ENCODE measurements at regions not wholly inside any gene's neighbourhood (a gene's known extent, or its start where the extent isn't known, plus 50 kb on each side); places are given as distances from the start of the nearest gene placed in this dataset.

DNA sequence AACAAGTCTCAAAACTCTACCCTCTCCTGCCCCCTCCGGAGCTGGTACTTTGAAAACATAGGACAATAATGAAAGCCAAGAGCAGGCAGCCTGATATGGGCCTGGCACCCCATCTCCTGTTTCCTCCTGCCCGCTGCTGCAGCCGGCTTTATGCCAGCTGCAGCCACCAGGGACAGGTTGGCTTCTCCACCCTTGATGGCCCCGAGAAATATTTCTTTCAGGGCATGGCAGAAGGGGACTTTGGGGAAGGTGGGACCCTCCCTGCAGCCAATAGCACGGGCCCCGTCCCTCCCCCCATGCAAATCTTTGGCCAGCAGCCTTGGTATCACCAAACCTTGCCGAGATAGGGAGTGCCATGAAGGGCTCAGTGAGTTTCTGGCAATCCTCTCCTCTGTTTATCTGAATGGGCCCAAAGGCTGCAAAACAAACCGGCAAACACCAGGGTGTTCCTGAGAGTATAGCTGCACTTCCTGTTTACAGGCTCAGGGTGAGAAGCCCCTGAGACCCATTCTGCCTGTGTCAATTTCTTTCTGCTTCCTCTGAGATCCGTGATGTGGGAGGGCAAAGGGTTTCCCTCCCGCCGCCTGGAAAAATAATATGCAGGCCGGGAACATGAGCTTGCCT is 73.4 kb upstream of the BOD1 start:
- no peak for DNase-seq

DNA sequence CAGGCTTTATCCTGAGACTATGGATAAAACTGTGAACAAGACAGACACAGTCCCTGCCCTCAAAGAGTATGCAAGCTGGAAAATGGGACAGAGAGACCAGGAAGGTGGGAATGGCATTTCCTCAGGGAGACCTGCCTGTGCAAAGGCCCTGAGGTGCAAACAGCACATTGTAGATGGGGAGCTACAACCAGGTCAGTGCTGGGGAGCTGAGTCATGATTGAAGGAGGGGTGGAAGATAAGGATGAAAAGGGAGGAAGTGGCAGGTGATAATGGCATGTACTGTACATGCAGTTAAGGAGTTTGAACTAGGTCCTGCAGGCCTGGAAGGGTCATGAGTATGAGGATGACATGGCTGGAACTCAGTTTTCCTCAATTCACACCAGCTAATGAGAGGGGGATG is 75.5 kb upstream of the BOD1 start:
- no peak for DNase-seq

DNA sequence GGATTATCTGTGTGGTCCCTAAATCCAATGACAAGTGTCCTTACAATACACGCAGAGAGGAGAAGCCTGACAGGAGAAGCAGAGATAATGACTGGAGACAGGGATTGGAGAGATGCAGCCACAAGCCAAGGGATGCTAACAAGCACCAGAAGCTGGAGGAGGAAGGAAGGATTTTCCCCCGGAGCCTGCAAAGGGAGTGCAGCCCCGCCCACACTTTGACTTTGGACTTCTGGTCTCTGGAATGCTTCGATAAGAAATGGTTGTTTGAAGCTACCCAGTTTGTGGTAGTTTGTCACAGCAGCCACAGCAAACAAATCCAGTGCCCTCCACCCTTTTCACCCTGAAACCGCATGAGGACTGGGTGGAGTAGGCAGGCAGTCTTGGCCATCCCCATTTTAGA is 77.2 kb upstream of the BOD1 start:
- DNase-seq = no peak

DNA sequence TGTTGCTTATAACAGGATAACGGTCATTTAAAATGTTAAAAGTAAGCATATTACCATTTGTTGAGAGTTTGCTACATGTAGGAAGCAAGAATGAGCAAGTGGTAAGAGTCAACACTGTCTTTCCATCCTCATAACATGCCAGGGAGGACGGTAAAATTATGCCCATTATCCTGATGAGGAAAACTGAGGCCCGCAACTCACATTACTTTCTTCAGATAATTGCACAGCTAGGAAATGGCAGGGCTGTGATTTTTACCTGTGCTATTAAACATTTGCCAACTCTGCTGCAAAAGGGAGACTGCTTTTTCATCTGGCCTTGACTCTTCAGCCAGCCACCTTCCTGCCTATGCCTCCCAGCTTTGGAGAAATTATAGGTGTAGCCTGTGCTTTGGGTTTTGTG is 79.8 kb upstream of the BOD1 start:
- DNase-seq = no peak

DNA sequence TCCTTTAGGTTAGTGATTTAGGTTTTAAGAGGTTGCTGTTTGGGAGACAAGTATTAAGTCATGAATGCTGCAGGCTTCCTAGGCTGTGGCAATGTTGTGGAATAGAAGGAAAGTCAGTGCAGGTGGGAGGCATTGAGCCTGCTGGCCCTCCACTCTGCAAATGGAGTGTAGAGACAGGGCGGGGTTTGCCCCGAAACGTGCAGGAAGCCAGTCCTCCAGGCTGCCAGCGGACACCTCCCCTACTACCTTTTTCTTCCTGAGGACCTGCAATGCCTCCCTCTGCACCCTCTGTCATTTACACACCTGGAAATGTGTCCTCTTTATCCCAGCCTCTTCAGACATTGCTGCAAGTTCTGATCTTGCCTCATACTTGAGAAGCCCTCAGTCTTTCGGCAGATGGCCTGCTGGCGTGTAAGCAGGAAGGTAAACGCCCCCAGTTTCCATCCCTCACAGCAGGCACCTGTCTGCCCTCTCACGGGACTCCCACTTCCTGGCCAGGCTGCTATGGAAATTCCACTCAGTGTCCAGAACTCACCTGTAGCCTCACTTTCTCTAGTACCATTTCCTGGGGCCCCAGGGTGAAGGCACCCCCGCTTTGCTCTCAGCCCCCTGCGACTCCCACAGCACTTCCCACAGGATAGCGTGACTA is 81.6 kb upstream of the BOD1 start:
- no peak for DNase-seq

DNA sequence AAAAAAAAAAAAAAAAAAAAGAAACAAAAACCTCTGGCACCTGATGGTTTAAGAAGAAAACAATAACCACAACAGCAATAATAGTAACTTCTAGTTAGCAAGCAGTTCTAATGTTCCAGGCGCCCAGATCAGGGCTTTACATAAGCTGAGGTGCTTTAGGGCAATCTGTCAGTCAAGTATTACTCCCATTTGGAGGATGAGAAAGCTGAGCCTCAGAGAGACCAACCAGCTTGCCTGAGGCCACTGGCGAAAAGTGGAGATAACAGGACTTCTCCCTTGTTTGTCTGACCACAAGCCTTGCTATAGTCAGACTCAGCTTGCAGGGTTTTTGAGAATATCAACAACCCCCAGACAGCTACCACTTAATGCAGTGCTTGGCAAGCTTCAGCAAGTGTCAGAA is 83.5 kb upstream of the BOD1 start:
- no peak for DNase-seq

DNA sequence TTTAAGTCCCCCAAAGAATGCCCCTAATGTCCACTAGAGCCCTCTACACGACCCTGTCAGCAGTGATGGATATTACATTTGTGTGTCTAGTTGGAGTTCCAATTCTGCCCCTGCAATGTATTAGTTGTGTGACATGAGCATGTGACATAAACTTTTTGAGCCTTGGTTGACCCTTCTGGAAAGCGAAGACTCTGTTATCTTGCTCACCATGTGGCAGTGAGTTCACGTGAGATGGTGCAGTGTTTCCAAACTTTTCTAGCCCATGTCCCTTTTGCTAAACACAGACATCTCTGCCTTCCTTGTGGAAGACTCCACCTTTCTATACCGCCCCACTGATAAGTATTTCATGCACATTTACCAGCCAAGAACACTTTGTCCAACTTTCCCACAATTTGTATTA is 87.0 kb upstream of the BOD1 start:
- DNase-seq = no peak

DNA sequence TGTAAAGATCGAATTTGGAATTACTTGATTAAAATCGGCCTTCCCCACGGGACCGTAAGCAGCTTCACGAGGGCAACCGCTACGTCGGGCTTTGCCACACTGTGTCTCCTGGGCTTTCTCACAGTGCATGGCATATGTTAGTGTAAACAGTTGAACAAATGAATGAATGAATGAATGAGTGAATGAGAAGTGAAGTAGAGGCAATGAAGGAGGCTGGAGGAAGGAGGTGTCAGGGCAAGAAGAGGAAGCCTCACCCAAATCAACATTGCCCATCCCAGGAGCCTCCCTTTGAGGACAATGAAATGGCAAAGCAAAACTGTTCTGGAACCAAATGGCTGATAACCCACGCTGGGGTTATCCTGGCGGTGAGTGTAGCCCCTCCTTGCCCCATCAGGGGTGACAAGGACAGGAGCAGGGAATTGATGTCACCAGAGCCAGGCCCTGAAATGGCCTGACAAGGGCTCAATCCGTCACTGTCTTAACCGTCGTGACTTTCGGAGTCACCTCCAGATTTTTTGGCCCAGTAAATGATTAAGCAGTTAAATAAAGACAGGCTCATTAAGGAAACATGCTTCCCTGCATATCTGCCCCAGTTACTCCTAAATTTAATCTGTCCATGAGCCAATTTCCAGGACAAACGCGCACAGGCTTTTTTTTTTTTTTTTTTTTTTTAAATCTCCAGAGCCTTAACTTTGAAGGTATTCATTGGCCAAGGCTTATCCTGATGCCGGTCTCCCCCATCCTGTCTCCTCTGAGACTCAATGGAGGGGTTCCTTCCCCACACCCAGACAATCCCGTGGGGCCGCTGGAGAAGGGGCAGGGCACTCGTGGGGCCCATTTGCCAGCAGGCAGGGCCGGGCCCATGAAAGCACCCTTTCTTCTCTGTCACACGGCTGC is 88.4 kb upstream of the BOD1 start:
- no peak for DNase-seq

DNA sequence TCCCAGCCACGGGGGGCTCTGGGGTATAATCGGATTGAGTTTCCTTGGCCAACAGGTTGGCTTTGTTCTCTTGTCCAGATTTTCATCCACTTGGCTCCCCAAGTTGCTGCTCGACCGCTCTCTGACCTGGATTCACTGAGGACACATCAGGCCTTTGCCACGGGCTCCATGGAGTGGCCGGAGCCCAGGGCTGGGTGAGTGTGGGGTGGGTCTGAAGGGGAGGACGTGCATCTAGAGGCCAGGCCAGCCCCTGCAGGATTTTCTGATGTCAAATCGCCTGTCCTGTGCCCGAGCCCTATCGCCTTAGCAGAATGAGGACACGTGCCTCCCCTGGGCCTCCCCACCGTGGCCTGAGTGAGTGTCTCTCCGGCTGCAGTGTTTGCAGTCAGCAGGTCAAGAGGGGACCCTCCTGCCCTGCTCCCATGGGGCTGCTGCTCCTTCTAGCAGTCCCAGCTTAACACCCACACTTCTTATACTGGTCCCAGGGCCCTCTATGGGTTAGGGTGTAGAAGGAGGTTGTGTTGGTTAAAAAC is 89.1 kb upstream of the BOD1 start:
- no peak for DNase-seq

DNA sequence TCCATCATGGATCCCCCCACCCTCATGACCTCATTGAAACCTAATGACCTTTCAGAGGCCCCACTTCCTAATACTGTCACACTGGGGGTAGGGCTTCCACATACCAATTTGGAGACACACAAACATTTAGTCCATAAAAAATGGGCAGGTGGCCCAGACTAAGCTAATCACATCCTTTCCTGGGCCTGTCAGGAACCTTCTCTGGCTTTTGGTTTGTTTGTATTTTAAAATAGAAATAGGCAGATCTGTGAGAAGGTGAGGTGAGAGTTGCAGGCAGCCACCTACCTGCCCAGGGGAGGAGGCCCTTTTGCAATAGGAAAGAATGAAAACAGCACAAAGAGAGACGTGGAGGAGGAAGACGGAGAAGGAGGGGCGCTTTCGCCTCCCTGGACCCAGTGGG is 90.2 kb upstream of the BOD1 start:
- no peak for DNase-seq

DNA sequence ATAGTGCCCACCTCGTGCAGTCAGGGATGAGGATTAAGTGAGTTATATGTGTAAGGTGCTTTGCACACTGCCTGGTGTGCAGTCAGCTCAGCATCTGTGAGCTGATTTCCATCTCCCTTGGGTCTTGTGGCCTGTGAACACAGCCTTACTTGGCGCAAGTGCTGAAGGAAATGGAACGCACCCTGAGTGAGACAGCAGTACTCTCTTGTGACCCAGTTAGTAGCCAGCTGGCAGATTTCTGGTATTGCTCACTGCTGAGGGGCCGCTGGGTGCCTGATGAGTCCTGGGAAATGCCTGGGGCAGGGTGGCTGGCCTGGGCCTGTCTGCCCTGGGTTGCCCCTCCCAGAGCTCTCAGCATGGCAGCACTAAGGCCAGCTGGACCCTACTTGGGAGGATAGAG is 90.9 kb upstream of the BOD1 start:
- DNase-seq = peak; percentile 11

DNA sequence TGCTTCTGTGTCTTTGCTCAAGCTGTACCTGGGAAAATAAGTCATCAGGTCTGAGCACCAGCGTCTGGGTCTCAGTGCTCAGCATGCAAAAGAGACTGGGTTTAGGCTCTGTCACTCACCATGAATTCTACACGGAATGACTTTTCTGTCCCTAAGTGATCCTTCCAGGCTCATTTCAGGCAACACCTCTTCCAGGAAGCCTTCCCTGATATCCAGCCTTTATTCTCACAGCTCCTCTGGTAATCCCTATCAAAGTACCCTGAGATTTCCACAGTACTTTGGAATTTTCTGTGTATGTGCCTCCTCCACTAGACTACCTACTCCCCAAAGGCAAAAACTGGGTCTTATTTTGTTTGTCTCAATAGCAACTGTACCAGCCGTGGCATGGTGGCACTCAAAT is 92.7 kb upstream of the BOD1 start:
- DNase-seq = no peak

DNA sequence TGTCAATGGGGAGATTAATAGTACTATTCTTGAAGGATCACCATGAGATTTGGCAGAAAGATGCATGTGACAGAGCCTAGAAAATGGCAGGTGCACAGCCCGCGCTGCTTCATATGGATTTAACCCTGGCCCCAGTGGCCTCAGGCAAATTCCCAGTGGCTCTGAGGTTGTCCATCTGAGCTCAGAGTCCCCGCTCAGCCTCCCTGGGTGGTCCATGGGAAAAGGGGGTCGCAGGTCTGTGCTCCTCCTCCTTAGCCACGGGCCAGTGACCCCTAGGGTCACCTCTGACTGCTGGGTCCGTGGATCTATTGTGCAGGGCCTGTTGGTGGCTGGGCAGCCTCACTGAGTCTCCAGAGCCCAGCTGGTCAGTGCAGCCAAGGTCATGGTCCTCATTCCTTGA is 93.3 kb upstream of the BOD1 start:
- DNase-seq = no peak

DNA sequence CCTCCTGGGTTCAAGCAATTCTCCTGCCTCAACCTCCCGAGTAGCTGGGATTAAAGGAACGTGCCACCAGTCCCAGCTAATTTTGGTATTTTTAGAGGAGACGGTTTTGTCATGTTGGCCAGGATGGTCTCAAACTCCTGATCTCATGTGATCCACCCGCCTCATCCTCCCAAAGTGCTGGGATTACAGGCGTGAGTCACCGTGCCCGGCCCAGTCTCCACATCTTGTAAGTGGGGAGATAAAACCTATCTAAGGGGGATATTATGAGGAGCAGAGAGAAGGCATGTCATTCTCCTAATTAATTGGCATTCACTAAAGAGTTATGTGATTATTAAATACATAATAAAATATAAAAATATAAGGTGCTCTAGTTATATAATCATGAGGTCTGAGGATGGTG is 94.1 kb upstream of the BOD1 start:
- no peak for DNase-seq

DNA sequence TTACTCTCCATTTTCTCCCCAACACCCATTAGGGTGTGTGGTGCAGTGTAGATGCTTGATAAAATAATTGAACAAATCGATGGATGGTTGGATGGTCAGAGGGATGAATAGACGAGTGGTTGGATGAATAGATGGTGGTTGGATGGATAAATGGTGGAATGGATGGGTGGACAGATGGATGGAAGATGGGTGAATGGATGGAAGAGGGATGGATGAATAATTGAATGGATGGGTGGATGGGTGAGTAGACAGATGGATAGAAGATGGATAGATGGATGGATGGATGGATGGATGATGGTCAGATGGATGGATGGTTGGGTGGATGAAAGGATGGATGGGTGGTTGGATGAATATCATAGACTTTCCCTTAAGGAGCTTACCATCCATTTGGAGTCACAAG is 95.0 kb upstream of the BOD1 start:
- no peak for DNase-seq

DNA sequence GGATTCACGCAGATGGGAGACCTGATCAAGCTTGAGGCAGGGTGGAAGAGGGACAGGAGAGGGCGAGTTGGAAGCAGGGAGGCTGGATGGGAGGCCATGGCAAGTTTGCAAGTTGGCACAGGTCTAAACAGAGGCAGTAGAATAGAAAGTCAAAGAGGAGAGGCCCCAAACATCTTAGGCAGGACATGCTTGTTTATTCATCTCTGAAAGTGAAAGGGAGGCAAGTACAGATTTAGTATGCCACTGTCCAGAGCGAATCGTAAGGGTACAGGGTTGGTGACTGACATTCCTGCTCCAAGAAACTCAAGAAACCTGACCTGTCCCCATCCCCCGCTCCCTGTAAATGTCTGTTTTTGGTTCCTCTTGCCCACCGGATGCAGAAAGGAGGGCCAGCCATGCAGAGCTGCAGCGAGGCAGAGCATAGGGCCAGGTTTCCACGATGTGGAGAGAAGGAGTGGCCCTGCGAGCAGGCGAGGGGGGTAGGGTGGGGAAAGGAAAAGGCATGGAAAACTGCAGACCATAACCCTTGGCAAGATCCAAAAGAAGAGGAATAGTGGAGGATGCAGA is 96.2 kb upstream of the BOD1 start:
- no peak for DNase-seq

DNA sequence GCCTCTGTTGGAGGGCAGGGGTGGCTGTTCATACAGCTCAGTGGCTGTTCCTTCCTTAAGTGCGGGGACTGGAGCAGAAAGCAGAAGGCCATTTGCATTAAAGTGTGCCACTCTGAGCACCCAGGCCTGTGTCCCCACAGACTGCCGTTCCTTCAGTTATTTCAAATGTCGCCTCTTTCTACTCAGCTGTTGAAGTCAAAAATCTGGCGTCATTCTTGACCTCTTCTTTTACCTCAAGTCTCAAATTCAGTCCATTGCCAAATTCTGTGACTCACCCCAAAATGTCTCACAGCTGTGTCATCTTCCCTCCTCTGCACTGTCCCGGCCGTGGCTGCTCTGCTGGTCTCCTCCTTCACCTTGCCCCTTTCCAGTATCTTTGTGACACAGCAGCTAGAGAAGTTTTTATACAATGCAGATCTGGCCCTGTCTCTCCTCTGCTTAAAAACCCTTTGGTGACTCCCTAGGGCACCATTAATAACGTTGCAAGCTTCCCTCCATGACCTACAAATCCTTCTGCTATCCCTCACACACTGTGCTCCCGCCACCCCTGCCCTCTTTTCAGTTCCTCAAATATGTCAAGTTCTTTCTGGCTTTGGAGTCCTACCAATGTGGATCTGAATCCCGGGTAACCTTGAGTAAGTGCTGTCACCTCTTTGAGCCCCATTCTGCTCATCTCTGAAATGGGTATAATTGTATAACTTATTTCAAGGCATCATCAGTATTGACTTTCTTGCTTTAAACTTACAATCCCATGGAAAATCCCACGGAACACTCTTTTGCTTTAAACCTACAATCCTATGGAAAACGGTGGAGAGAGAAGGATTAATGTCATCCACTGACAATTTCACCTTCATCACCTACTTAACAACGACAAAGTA is 98.3 kb upstream of the BOD1 start:
- DNase-seq = no peak

DNA sequence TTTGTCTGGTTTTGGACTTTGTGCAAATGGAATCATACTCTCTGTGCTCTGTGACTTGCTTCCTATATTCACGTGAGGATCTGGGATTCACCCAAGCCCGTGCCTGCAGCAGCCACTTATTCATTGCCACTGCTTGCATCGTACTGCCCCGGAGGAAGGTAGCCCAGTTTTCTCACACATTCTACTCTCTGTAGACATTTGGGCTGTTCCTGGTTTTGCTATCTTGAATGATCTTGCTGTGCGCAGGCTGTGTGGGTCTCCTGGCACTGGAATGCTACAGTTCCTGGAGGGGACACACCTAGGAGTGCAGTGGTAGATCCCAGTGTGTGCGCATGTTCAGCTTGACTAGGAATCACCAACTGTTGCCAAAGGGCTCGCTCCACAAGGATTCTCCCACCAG is 99.2 kb upstream of the BOD1 start:
- DNase-seq = no peak

DNA sequence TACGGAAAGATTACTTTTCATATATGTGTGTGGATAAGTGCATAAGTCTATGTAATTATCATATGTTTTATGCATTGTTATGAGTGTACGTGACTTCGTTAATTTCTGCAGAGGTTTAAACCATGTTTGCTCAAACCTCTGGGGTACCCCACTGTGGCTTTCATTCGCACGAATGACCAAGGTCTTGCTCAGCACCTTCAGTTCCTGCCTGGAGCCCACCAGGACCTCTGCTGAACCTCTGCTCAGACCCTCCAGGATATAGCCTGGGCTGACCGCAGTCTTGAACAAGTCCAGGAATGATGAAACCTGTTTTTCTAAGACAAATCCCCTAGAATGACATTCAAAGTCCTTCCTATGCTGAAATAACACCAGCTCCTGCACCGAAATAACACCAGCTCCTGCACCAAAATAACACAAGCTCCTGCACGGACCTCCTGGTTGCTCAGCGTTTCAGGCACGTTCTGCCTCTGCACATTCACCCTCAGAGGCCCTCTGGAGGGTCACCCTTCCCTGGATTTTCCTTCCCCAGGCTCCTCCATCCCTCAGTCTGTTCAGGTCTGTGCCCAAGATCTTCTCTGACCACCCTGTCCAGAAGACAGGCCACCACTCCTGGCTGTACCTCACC is 99.7 kb upstream of the BOD1 start:
- DNase-seq = no peak

DNA sequence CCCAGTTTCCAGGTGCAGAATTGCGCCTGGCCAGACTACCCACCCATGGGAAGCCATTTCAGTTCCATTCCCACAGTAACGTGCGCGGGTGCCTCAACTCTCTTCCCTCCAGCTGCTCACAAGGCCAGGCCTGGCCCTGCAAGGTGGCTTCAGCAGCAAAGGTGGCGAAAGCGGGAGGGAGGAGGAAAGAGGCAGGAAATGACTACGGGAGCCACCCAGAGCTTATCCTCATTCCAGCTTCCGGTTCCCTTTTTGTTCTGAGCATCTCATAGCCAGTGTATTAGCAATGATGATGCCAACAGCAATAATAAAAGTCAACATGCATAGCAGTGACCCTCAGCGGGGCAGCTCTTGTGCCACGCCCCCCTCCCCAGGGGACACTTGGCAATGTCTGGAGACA is 101.5 kb upstream of the BOD1 start:
- no peak for DNase-seq

DNA sequence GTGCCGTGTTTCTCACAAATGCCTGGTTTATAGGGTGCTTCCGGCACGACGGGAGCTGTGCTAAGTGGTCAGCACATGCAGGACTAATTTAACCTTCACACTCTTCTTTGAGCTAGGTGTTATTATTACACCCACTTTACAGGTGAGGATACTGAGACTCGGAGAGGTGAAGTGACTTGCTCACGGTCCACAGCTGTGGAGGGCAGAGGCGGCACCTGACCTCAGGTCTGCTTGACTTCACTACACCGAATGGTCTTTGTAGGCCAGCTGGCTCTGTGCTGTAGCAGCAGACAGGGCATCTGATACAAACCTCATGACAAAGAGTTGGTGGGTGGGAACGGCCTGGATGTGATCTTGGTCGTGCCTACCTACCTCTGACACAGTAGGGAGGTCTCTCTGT is 102.0 kb upstream of the BOD1 start:
- no peak for DNase-seq
